ENCODE measurements at regions not wholly inside any gene's neighbourhood (a gene's known extent, or its start where the extent isn't known, plus 50 kb on each side); places are given as distances from the start of the nearest gene placed in this dataset.

- H3K9me3 Mint-ChIP-seq (ENCODE audit: unreplicated experiment): no peaks in the 10 kb centered on the region
- no peak overlapping the region for H3K27ac Mint-ChIP-seq (ENCODE audit: unreplicated experiment)
- H3K9me3 ChIP-seq: no peaks in the 10 kb centered on the region
- DNase-seq: no peak
- H3K4me1 ChIP-seq: no peaks in the 10 kb centered on the region
- no peak overlapping the region for H3K4me3 Mint-ChIP-seq (ENCODE audit: unreplicated experiment)
- intact Hi-C loops (cut with micrococcal nuclease; ENCODE audit: unreplicated experiment): no loop called here
- no peaks in the 10 kb centered on the region for H3K27me3 ChIP-seq (replicated peaks; ENCODE audit: control insufficient read depth, insufficient read depth, low read length)
- H3K36me3 ChIP-seq (ENCODE audit: control insufficient read depth, insufficient read depth, low read length): no peaks in the 10 kb centered on the region
- ChIA-PET CTCF (no interaction called here), POLR2A (no interaction called here)
- H3K27me3 Mint-ChIP-seq (ENCODE audit: insufficient read depth, unreplicated experiment): peaks cover 12% of the 10 kb centered on the region
- no TSS peak for BruUV-seq (replicated peaks)
- no peaks in the 10 kb centered on the region for H3K36me3 Mint-ChIP-seq (ENCODE audit: insufficient read depth, unreplicated experiment)
- TF ChIP-seq CTCF (IDR thresholded peaks at IDR 0.05; ENCODE audit: insufficient read depth in 1 of 2, low read depth in 1 of 2, low read length in 1 of 2, severe bottlenecking in 1 of 2, unreplicated experiment in 1 of 2): no peak
- H3K4me1 Mint-ChIP-seq (ENCODE audit: low read depth, unreplicated experiment): peaks cover 5% of the 10 kb centered on the region
- H3K4me3 ChIP-seq (ENCODE audit: low read depth, low read length): no peak overlapping the region
Observed at GRCh38 chr2:235378246-235378645, 115.6 kb upstream of the AGAP1 start.

- no peak overlapping the region for H3K4me3 Mint-ChIP-seq (ENCODE audit: unreplicated experiment)
- H3K36me3 ChIP-seq (ENCODE audit: control insufficient read depth, insufficient read depth, low read length): no peaks in the 10 kb centered on the region
- ChIA-PET CTCF (no interaction called here), POLR2A (no interaction called here)
- H3K27me3 ChIP-seq (replicated peaks; ENCODE audit: control insufficient read depth, insufficient read depth, low read length): no peaks in the 10 kb centered on the region
- no TSS peak for BruUV-seq (replicated peaks)
- intact Hi-C loops (cut with micrococcal nuclease; ENCODE audit: unreplicated experiment): no loop called here
- no peak for TF ChIP-seq CTCF (IDR thresholded peaks at IDR 0.05; ENCODE audit: insufficient read depth in 1 of 2, low read depth in 1 of 2, low read length in 1 of 2, severe bottlenecking in 1 of 2, unreplicated experiment in 1 of 2)
- H3K36me3 Mint-ChIP-seq (ENCODE audit: insufficient read depth, unreplicated experiment): no peaks in the 10 kb centered on the region
- H3K27me3 Mint-ChIP-seq (ENCODE audit: insufficient read depth, unreplicated experiment): peaks cover 12% of the 10 kb centered on the region
- peaks cover 5% of the 10 kb centered on the region for H3K4me1 Mint-ChIP-seq (ENCODE audit: low read depth, unreplicated experiment)
- no peak overlapping the region for H3K27ac Mint-ChIP-seq (ENCODE audit: unreplicated experiment)
- H3K4me1 ChIP-seq: no peaks in the 10 kb centered on the region
- no peaks in the 10 kb centered on the region for H3K9me3 Mint-ChIP-seq (ENCODE audit: unreplicated experiment)
- no peak overlapping the region for H3K4me3 ChIP-seq (ENCODE audit: low read depth, low read length)
- no peaks in the 10 kb centered on the region for H3K9me3 ChIP-seq
- DNase-seq: no peak
Observed at GRCh38 chr2:235378944-235379343, 114.9 kb upstream of the AGAP1 start.

GRCh38 chr2:235381261-235381912, 112.5 kb upstream of the AGAP1 start:
- H3K36me3 Mint-ChIP-seq (ENCODE audit: insufficient read depth, unreplicated experiment): no peaks in the 10 kb centered on the region
- H3K9me3 Mint-ChIP-seq (ENCODE audit: unreplicated experiment): no peaks in the 10 kb centered on the region
- no peak for DNase-seq
- peaks cover 7% of the 10 kb centered on the region for H3K27me3 Mint-ChIP-seq (ENCODE audit: insufficient read depth, unreplicated experiment)
- POLR2A ChIA-PET: no interaction called here
- Histone ChIP-seq H3K27me3 (replicated peaks; ENCODE audit: control insufficient read depth, insufficient read depth, low read length) (no peaks in the 10 kb centered on the region), H3K4me1 (no peaks in the 10 kb centered on the region), H3K36me3 (ENCODE audit: control insufficient read depth, insufficient read depth, low read length) (no peaks in the 10 kb centered on the region), H3K9me3 (no peaks in the 10 kb centered on the region), H3K4me3 (ENCODE audit: low read depth, low read length) (no peak overlapping the region)
- H3K4me3 Mint-ChIP-seq (ENCODE audit: unreplicated experiment): no peak overlapping the region
- no peak overlapping the region for H3K27ac Mint-ChIP-seq (ENCODE audit: unreplicated experiment)
- CTCF ChIA-PET: no interaction called here
- peaks cover 5% of the 10 kb centered on the region for H3K4me1 Mint-ChIP-seq (ENCODE audit: low read depth, unreplicated experiment)
- no peak for TF ChIP-seq CTCF (IDR thresholded peaks at IDR 0.05; ENCODE audit: insufficient read depth in 1 of 2, low read depth in 1 of 2, low read length in 1 of 2, severe bottlenecking in 1 of 2, unreplicated experiment in 1 of 2)
- BruUV-seq (replicated peaks): no TSS peak
- intact Hi-C loops (cut with micrococcal nuclease; ENCODE audit: unreplicated experiment): no loop called here
